ENCODE measurements at regions not wholly inside any gene's neighbourhood (a gene's known extent, or its start where the extent isn't known, plus 50 kb on each side); places are given as distances from the start of the nearest gene placed in this dataset.

GRCh38 chr9:79796411-79796810, 224.6 kb downstream of the TLE4 start:
- no peaks in the 10 kb centered on the region for H3K36me3 ChIP-seq (ENCODE audit: low read depth)
- no peaks in the 10 kb centered on the region for H3K9me3 ChIP-seq
- DNase-seq (no peak), ATAC-seq (no peak)
- TF ChIP-seq CTCF (IDR thresholded peaks at IDR 0.05): no peak
- no peak overlapping the region for H3K4me3 ChIP-seq
- intact Hi-C loops (cut with DNase I, micrococcal nuclease): no loop called here
- no peaks in the 10 kb centered on the region for H3K4me1 ChIP-seq (ENCODE audit: low read depth)

- no peak for ATAC-seq
- no peak for DNase-seq
- intact Hi-C loops (cut with DNase I, micrococcal nuclease): no loop called here
Measured at GRCh38 chr9:79788662-79789061, 216.9 kb downstream of the TLE4 start.

GRCh38 chr9:79781263-79781662, 209.5 kb downstream of the TLE4 start:
- H3K36me3 ChIP-seq (ENCODE audit: low read depth): no peaks in the 10 kb centered on the region
- no peak for TF ChIP-seq CTCF (IDR thresholded peaks at IDR 0.05)
- no peaks in the 10 kb centered on the region for H3K9me3 ChIP-seq
- no peaks in the 10 kb centered on the region for H3K4me1 ChIP-seq (ENCODE audit: low read depth)
- DNase-seq (no peak), ATAC-seq (no peak)
- intact Hi-C loops (cut with DNase I, micrococcal nuclease): no loop called here
- H3K4me3 ChIP-seq: no peak overlapping the region

More at GRCh38 chr9:79788662-79789061, 216.9 kb downstream of the TLE4 start:
- Histone ChIP-seq H3K4me3 (no peak overlapping the region), H3K36me3 (ENCODE audit: low read depth) (no peaks in the 10 kb centered on the region), H3K9me3 (no peaks in the 10 kb centered on the region), H3K4me1 (ENCODE audit: low read depth) (no peaks in the 10 kb centered on the region)
- no peak for TF ChIP-seq CTCF (IDR thresholded peaks at IDR 0.05)

- ATAC-seq (no peak), DNase-seq (no peak)
- H3K4me1 ChIP-seq (ENCODE audit: low read depth): no peaks in the 10 kb centered on the region
- no peaks in the 10 kb centered on the region for H3K36me3 ChIP-seq (ENCODE audit: low read depth)
- H3K9me3 ChIP-seq: no peaks in the 10 kb centered on the region
- H3K4me3 ChIP-seq: no peak overlapping the region
- no peak for TF ChIP-seq CTCF (IDR thresholded peaks at IDR 0.05)
- intact Hi-C loops (cut with DNase I, micrococcal nuclease): no loop called here
Measured at GRCh38 chr9:79780559-79780958, 208.8 kb downstream of the TLE4 start.

- H3K9me3 ChIP-seq: no peaks in the 10 kb centered on the region
- no peaks in the 10 kb centered on the region for H3K4me1 ChIP-seq (ENCODE audit: low read depth)
- no peak overlapping the region for H3K4me3 ChIP-seq
- ATAC-seq (no peak), DNase-seq (no peak)
- no peak for TF ChIP-seq CTCF (IDR thresholded peaks at IDR 0.05)
- H3K36me3 ChIP-seq (ENCODE audit: low read depth): no peaks in the 10 kb centered on the region
- intact Hi-C loops (cut with DNase I, micrococcal nuclease): no loop called here
Measured at GRCh38 chr9:79779901-79780300, 208.1 kb downstream of the TLE4 start.

- H3K9me3 ChIP-seq: no peaks in the 10 kb centered on the region
- no peak for DNase-seq
Measured at GRCh38 chr9:79778581-79778980, 206.8 kb downstream of the TLE4 start.

More at GRCh38 chr9:79778581-79778980, 206.8 kb downstream of the TLE4 start:
- no peak for ATAC-seq
- intact Hi-C loops (cut with DNase I, micrococcal nuclease): no loop called here
- no peaks in the 10 kb centered on the region for H3K4me1 ChIP-seq (ENCODE audit: low read depth)
- no peaks in the 10 kb centered on the region for H3K36me3 ChIP-seq (ENCODE audit: low read depth)
- no peak for TF ChIP-seq CTCF (IDR thresholded peaks at IDR 0.05)
- H3K4me3 ChIP-seq: no peak overlapping the region
